Gastroesophageal sphincter (tissue), 3 donors: ENCODE measurements at regions not wholly inside any gene's neighbourhood (a gene's known extent, or its start where the extent isn't known, plus 50 kb on each side); places are given as distances from the start of the nearest gene placed in this dataset.

Experiments used
- CTCF ChIP-seq, 4 experiments: fragments of 200-600 bp in 2 of 4; fragments of 450-650 bp in 2 of 4; sonication (generic) in 1 of 4; IDR thresholded peaks; one replicate each; pipeline ENCODE4 v1.5.1; 2017 to 2019; ENCODE audit warnings: antibody characterized with exemption in 4 of 4, mild to moderate bottlenecking in 2 of 4, moderate library complexity in 2 of 4
- EP300 ChIP-seq: sonication (generic); formaldehyde crosslinking; IDR thresholded peaks from one replicate; pipeline ENCODE4 v1.6.1; 2017; ENCODE audit warnings: antibody characterized with exemption, mild to moderate bottlenecking

- no peak for TF ChIP-seq EP300
- TF ChIP-seq CTCF (IDR thresholded peaks at IDR 0.05) = no peak
These were observed 901.0 kb upstream of the CTNND2 start for GRCh38 chr5:12805165-12805698.
